ENCODE measurements at regions not wholly inside any gene's neighbourhood (a gene's known extent, or its start where the extent isn't known, plus 50 kb on each side); places are given as distances from the start of the nearest gene placed in this dataset.
"Not testable (repeated sequence)": the region's sequence is repeated elsewhere in the genome, so short reads cannot be mapped to it uniquely, and the experiment has no call there.

DNA sequence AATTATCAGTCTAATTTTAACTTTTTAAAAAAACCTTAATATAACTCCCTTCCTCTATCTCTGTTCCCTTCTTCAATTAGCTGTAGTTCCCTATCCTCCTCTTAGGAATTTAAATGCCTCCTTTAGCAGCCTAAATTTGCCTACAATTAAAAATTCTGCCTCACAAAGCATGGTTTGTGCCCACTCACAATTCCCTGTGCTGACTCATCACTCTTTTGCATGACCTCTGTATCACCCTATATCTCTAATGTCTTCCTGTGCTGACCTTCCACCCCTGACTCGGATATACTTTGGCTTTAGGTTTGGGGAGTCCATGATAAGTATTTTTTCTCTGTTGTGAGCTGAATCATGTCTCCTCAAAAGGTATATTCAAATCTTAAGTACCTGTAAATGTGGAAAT, 253.6 kb downstream of the RNF144B start:
- H3K4me1 ChIP-seq: no peaks in the 10 kb centered on the region
- H3K9ac ChIP-seq (ENCODE audit: low read depth in 2 of 2, low read length in 2 of 2): no peak overlapping the region
- intact Hi-C loops (cut with DNase I): no loop called here
- no peak overlapping the region for H3K27ac ChIP-seq
- TF ChIP-seq, protein P1, sequence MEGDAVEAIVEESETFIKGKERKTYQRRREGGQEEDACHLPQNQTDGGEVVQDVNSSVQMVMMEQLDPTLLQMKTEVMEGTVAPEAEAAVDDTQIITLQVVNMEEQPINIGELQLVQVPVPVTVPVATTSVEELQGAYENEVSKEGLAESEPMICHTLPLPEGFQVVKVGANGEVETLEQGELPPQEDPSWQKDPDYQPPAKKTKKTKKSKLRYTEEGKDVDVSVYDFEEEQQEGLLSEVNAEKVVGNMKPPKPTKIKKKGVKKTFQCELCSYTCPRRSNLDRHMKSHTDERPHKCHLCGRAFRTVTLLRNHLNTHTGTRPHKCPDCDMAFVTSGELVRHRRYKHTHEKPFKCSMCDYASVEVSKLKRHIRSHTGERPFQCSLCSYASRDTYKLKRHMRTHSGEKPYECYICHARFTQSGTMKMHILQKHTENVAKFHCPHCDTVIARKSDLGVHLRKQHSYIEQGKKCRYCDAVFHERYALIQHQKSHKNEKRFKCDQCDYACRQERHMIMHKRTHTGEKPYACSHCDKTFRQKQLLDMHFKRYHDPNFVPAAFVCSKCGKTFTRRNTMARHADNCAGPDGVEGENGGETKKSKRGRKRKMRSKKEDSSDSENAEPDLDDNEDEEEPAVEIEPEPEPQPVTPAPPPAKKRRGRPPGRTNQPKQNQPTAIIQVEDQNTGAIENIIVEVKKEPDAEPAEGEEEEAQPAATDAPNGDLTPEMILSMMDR (IDR thresholded peaks at IDR 0.05): no peak
- no peaks in the 10 kb centered on the region for H3K9me3 ChIP-seq
- H3K4me3 ChIP-seq: no peak overlapping the region
- DNase-seq: no peak
- H3K36me3 ChIP-seq: no peaks in the 10 kb centered on the region
- no peaks in the 10 kb centered on the region for H3K27me3 ChIP-seq

- intact Hi-C loops (cut with DNase I): no loop called here
- no peaks in the 10 kb centered on the region for H3K9me3 ChIP-seq
- H3K4me3 ChIP-seq: no peak overlapping the region
- H3K4me1 ChIP-seq: no peaks in the 10 kb centered on the region
- no peaks in the 10 kb centered on the region for H3K27me3 ChIP-seq
- TF ChIP-seq, protein P1 (IDR thresholded peaks at IDR 0.05): no peak
- H3K27ac ChIP-seq: no peak overlapping the region
- DNase-seq: no peak
- H3K36me3 ChIP-seq: no peaks in the 10 kb centered on the region
- no peak overlapping the region for H3K9ac ChIP-seq (ENCODE audit: low read depth in 2 of 2, low read length in 2 of 2)
These were observed 267.7 kb downstream of the RNF144B start for GRCh38 chr6:18654821-18655220.

- Histone ChIP-seq H3K36me3 (no peaks in the 10 kb centered on the region), H3K27me3 (no peaks in the 10 kb centered on the region), H3K9ac (ENCODE audit: low read depth in 2 of 2, low read length in 2 of 2) (no peak overlapping the region), H3K4me1 (no peaks in the 10 kb centered on the region), H3K27ac (no peak overlapping the region), H3K9me3 (no peaks in the 10 kb centered on the region), H3K4me3 (no peak overlapping the region)
- DNase-seq: no peak
- intact Hi-C loops (cut with DNase I): no loop called here
- TF ChIP-seq, protein P1 (IDR thresholded peaks at IDR 0.05): no peak
These were observed 269.4 kb downstream of the RNF144B start for GRCh38 chr6:18656506-18656905.

DNA sequence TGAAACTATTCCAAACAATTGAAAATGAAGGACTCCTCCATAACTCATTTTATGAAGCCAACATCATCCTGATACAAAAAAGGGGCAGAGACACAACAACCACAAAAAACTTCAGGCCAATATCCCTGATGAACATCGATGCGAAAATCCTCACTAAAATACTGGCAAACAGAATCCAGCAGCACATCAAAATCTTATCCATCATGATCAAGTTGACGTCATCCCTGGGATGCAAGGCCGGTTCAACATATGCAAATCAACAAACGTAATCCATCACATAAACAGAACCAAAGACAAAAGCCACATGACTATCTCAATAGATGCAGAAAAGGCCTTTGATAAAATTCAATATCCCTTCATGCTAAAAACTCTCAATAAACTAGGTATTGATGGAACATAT, 272.8 kb downstream of the RNF144B start:
- H3K9me3 ChIP-seq; H3K36me3 ChIP-seq; H3K4me3 ChIP-seq; DNase-seq; intact Hi-C loops (cut with DNase I); H3K27ac ChIP-seq; H3K9ac ChIP-seq (ENCODE audit: low read depth in 2 of 2, low read length in 2 of 2); H3K27me3 ChIP-seq; H3K4me1 ChIP-seq: not testable (repeated sequence)

DNA sequence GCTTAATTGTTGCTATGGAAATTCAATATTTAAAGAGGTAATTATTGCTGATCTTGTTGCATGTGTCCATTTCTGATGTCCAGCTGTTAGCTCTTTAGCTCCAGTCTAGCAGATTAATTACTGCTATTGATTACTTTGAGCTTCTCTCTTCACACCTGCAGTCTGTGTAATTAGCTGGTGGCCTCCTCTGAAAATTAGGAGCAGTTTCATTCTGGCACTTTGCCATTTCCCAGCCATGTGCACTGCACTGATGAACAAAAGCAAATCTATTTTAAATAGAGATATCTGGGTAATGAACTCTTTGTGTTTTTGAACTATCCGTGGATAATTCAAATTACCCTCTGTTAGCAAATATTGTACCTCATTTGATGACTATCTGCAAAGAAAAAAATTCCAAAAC, 275.9 kb downstream of the RNF144B start:
- no peak for DNase-seq
- H3K27me3 ChIP-seq: no peaks in the 10 kb centered on the region
- no peak overlapping the region for H3K9ac ChIP-seq (ENCODE audit: low read depth in 2 of 2, low read length in 2 of 2)
- intact Hi-C loops (cut with DNase I): no loop called here
- no peak overlapping the region for H3K4me3 ChIP-seq
- TF ChIP-seq, protein P1 (IDR thresholded peaks at IDR 0.05): no peak
- H3K4me1 ChIP-seq: no peaks in the 10 kb centered on the region
- H3K9me3 ChIP-seq: no peaks in the 10 kb centered on the region
- H3K27ac ChIP-seq: no peak overlapping the region
- H3K36me3 ChIP-seq: no peaks in the 10 kb centered on the region

- no peak overlapping the region for H3K4me3 ChIP-seq
- H3K4me1 ChIP-seq: no peaks in the 10 kb centered on the region
- TF ChIP-seq, protein P1 (IDR thresholded peaks at IDR 0.05): no peak
- no peaks in the 10 kb centered on the region for H3K36me3 ChIP-seq
- H3K27ac ChIP-seq: no peak overlapping the region
- no peaks in the 10 kb centered on the region for H3K9me3 ChIP-seq
- no peak for DNase-seq
- no peaks in the 10 kb centered on the region for H3K27me3 ChIP-seq
- intact Hi-C loops (cut with DNase I): no loop called here
- no peak overlapping the region for H3K9ac ChIP-seq (ENCODE audit: low read depth in 2 of 2, low read length in 2 of 2)
These were observed 277.3 kb downstream of the RNF144B start for GRCh38 chr6:18664401-18664800.
